Suprapubic skin (tissue), 4 donors: ENCODE measurements at regions not wholly inside any gene's neighbourhood (a gene's known extent, or its start where the extent isn't known, plus 50 kb on each side); places are given as distances from the start of the nearest gene placed in this dataset.

ENCODE experiments used
- POLR2A ChIP-seq, 2 donors: fragments of 450-650 bp; IDR thresholded peaks; one replicate each; pipeline ENCODE4 v1.6.1; 2017; ENCODE audit warnings: antibody characterized with exemption in 2 of 2, mild to moderate bottlenecking in 2 of 2, moderate library complexity in 2 of 2
- POLR2AphosphoS5 ChIP-seq, 3 donors: sonication (generic); formaldehyde crosslinking; IDR thresholded peaks; one replicate each; pipeline ENCODE4 v1.6.1; 2017; ENCODE audit warnings: antibody characterized with exemption in 3 of 3
- TF ChIP-seq, protein P1 (sequence below), 2 donors: fragments of 200-600 bp in 1 of 2; fragments of 450-650 bp in 1 of 2; sonication (generic) in 1 of 2; IDR thresholded peaks; one replicate each; pipeline ENCODE4 v1.5.1; 2016 to 2019; ENCODE audit warnings: antibody characterized with exemption in 2 of 2, mild to moderate bottlenecking in 1 of 2, moderate library complexity in 1 of 2

DNA sequence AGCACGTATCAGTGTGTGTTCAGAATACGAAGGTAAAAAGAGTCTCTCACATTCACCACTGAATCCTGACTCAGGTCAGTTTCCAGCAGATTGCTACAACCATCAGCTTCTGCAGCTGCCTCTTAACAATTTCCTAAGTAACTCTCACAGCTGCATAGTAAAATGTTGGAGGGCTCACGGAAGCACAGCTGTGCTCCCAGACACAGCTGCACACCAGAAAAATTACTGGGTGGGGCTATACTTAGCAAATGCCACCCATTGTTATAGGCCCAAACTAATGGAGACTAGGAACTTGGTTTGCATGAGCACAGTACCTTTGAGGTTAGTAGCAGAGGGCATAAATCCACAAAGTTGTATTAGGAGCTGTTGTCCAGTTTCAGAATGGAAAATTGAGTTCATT lies 153.9 kb upstream of the ERBB4 start:
- TF ChIP-seq, protein P1, sequence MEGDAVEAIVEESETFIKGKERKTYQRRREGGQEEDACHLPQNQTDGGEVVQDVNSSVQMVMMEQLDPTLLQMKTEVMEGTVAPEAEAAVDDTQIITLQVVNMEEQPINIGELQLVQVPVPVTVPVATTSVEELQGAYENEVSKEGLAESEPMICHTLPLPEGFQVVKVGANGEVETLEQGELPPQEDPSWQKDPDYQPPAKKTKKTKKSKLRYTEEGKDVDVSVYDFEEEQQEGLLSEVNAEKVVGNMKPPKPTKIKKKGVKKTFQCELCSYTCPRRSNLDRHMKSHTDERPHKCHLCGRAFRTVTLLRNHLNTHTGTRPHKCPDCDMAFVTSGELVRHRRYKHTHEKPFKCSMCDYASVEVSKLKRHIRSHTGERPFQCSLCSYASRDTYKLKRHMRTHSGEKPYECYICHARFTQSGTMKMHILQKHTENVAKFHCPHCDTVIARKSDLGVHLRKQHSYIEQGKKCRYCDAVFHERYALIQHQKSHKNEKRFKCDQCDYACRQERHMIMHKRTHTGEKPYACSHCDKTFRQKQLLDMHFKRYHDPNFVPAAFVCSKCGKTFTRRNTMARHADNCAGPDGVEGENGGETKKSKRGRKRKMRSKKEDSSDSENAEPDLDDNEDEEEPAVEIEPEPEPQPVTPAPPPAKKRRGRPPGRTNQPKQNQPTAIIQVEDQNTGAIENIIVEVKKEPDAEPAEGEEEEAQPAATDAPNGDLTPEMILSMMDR (IDR thresholded peaks at IDR 0.05), result no peak
- TF ChIP-seq POLR2A (IDR thresholded peaks at IDR 0.05) (no peak), POLR2AphosphoS5 (IDR thresholded peaks at IDR 0.05) (no peak)
